ENCODE measurements at regions not wholly inside any gene's neighbourhood (a gene's known extent, or its start where the extent isn't known, plus 50 kb on each side); places are given as distances from the start of the nearest gene placed in this dataset.
A peak's percentile ranks its signal among the peaks of the same experiment; 100 is the strongest.

- no peak overlapping the region for H3K4me3 ChIP-seq (ENCODE audit: low read length)
- no peak overlapping the region for H3K9ac ChIP-seq (ENCODE audit: low read length)
- H2AFZ ChIP-seq (ENCODE audit: low read depth, low read length): no peak overlapping the region
- no peaks in the 10 kb centered on the region for H3K79me2 ChIP-seq (ENCODE audit: low read length)
- no peaks in the 10 kb centered on the region for H3K4me1 ChIP-seq (ENCODE audit: low read length)
- no peak overlapping the region for H3K27ac ChIP-seq (ENCODE audit: low read length)
- TF ChIP-seq EZH2phosphoT487 (IDR thresholded peaks at IDR 0.05; ENCODE audit: low read depth): no peak
- TF ChIP-seq, protein P1, sequence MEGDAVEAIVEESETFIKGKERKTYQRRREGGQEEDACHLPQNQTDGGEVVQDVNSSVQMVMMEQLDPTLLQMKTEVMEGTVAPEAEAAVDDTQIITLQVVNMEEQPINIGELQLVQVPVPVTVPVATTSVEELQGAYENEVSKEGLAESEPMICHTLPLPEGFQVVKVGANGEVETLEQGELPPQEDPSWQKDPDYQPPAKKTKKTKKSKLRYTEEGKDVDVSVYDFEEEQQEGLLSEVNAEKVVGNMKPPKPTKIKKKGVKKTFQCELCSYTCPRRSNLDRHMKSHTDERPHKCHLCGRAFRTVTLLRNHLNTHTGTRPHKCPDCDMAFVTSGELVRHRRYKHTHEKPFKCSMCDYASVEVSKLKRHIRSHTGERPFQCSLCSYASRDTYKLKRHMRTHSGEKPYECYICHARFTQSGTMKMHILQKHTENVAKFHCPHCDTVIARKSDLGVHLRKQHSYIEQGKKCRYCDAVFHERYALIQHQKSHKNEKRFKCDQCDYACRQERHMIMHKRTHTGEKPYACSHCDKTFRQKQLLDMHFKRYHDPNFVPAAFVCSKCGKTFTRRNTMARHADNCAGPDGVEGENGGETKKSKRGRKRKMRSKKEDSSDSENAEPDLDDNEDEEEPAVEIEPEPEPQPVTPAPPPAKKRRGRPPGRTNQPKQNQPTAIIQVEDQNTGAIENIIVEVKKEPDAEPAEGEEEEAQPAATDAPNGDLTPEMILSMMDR (IDR thresholded peaks at IDR 0.05; ENCODE audit: low read depth, low read length): no peak
- H3K36me3 ChIP-seq (replicated peaks; ENCODE audit: low read depth, low read length): no peaks in the 10 kb centered on the region
- no peak overlapping the region for H3K4me2 ChIP-seq (ENCODE audit: low read length)
- no peaks in the 10 kb centered on the region for H3K27me3 ChIP-seq (ENCODE audit: low read depth, low read length)
- no peaks in the 10 kb centered on the region for H3K9me3 ChIP-seq (ENCODE audit: insufficient read depth, low read length)
- no peaks in the 10 kb centered on the region for H4K20me1 ChIP-seq (ENCODE audit: insufficient read depth, low read length)
These were observed 77.5 kb upstream of the PDE7B start for GRCh38 chr6:135774006-135774405.

DNA sequence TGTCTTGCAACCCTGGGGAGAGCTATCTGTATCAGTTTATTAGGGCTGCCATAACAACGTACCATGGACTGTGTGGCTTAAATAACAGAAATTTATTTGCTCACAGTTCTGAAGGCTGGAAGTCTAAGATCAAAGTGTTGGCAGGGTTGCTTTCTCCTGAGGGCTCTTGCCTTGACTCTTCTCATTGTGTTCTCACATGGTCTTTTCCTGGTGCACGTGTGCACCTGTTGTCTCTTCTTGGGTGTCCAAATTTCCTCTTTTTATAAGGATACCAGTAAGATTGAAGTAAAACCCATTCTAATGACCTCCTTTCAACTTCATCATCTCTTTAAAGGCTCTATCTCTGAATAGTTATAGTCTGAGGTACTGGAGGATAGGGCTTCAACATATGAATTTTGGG lies 72.3 kb upstream of the PDE7B start:
- TF ChIP-seq, protein P1 (IDR thresholded peaks at IDR 0.05; ENCODE audit: low read depth, low read length): no peak
- Histone ChIP-seq H2AFZ (ENCODE audit: low read depth, low read length) (no peak overlapping the region), H3K4me3 (ENCODE audit: low read length) (no peak overlapping the region), H3K27me3 (ENCODE audit: low read depth, low read length) (no peaks in the 10 kb centered on the region), H3K4me1 (ENCODE audit: low read length) (peaks cover 14% of the 10 kb centered on the region), H4K20me1 (ENCODE audit: insufficient read depth, low read length) (no peaks in the 10 kb centered on the region), H3K9me3 (ENCODE audit: insufficient read depth, low read length) (no peaks in the 10 kb centered on the region), H3K79me2 (ENCODE audit: low read length) (no peaks in the 10 kb centered on the region), H3K9ac (ENCODE audit: low read length) (no peak overlapping the region), H3K36me3 (replicated peaks; ENCODE audit: low read depth, low read length) (no peaks in the 10 kb centered on the region), H3K4me2 (ENCODE audit: low read length) (no peak overlapping the region), H3K27ac (ENCODE audit: low read length) (no peak overlapping the region)

DNA sequence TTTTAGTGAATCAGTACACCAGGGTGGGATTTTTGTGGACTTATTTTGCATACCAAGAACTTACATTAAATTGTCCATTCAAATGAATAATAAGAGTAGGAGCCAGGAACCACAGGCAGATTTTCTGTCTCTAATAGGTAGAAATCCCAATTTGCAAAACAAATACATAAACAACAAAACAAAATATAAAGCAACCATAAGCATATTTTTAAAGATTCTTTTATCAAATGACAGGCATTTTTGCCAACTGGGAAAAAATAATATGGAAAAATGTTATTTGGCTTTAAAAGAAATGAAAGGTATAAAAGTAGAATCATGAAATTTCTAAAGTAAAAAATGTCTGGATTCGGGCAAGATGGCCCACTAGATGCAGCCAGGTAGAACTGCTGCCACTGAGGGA lies 71.2 kb upstream of the PDE7B start:
- no peak overlapping the region for H3K4me2 ChIP-seq (ENCODE audit: low read length)

GRCh38 chr6:135782546-135782945 lies 69.0 kb upstream of the PDE7B start:
- H3K27me3 ChIP-seq (ENCODE audit: low read depth, low read length): no peaks in the 10 kb centered on the region

More for the DNA sequence above, 71.2 kb upstream of the PDE7B start:
- H3K9ac ChIP-seq (ENCODE audit: low read length): no peak overlapping the region
- no peaks in the 10 kb centered on the region for H3K36me3 ChIP-seq (replicated peaks; ENCODE audit: low read depth, low read length)
- no peak overlapping the region for H3K4me3 ChIP-seq (ENCODE audit: low read length)
- no peaks in the 10 kb centered on the region for H3K79me2 ChIP-seq (ENCODE audit: low read length)
- no peak overlapping the region for H2AFZ ChIP-seq (ENCODE audit: low read depth, low read length)
- H3K27me3 ChIP-seq (ENCODE audit: low read depth, low read length): no peaks in the 10 kb centered on the region
- H3K4me1 ChIP-seq (ENCODE audit: low read length): peaks cover 14% of the 10 kb centered on the region
- H3K9me3 ChIP-seq (ENCODE audit: insufficient read depth, low read length): no peaks in the 10 kb centered on the region
- TF ChIP-seq, protein P1 (IDR thresholded peaks at IDR 0.05; ENCODE audit: low read depth, low read length): no peak
- no peak for TF ChIP-seq EZH2phosphoT487 (IDR thresholded peaks at IDR 0.05; ENCODE audit: low read depth)
- H3K27ac ChIP-seq (ENCODE audit: low read length): no peak overlapping the region
- H4K20me1 ChIP-seq (ENCODE audit: insufficient read depth, low read length): no peaks in the 10 kb centered on the region

More at GRCh38 chr6:135782546-135782945, 69.0 kb upstream of the PDE7B start:
- H3K9me3 ChIP-seq (ENCODE audit: insufficient read depth, low read length): no peaks in the 10 kb centered on the region
- H3K27ac ChIP-seq (ENCODE audit: low read length): no peak overlapping the region
- H3K4me3 ChIP-seq (ENCODE audit: low read length): no peak overlapping the region
- H3K4me1 ChIP-seq (ENCODE audit: low read length): peaks cover 14% of the 10 kb centered on the region
- no peak overlapping the region for H2AFZ ChIP-seq (ENCODE audit: low read depth, low read length)
- TF ChIP-seq, protein P1 (IDR thresholded peaks at IDR 0.05; ENCODE audit: low read depth, low read length): no peak
- no peak for TF ChIP-seq EZH2phosphoT487 (IDR thresholded peaks at IDR 0.05; ENCODE audit: low read depth)
- peak overlapping the region; percentile 46 for H3K4me2 ChIP-seq (ENCODE audit: low read length)
- H4K20me1 ChIP-seq (ENCODE audit: insufficient read depth, low read length): no peaks in the 10 kb centered on the region
- no peaks in the 10 kb centered on the region for H3K79me2 ChIP-seq (ENCODE audit: low read length)
- no peaks in the 10 kb centered on the region for H3K36me3 ChIP-seq (replicated peaks; ENCODE audit: low read depth, low read length)
- no peak overlapping the region for H3K9ac ChIP-seq (ENCODE audit: low read length)
